Stimulated activated CD8-positive, alpha-beta memory T cell treated with anti-CD3 and anti-CD28 coated beads, Interleukin-2, amount 100 ng/mL, for 1 hour (primary cell): ENCODE measurements at regions not wholly inside any gene's neighbourhood (a gene's known extent, or its start where the extent isn't known, plus 50 kb on each side); places are given as distances from the start of the nearest gene placed in this dataset.
"Not testable (repeated sequence)": the region's sequence is repeated elsewhere in the genome, so short reads cannot be mapped to it uniquely, and the experiment has no call there.

ENCODE experiments used
- DNase-seq, 2 donors: peaks; one replicate each; pipeline ENCODE4 v3.0.0-alpha.2; 2020; ENCODE audit warnings: low read depth in 2 of 2

DNA sequence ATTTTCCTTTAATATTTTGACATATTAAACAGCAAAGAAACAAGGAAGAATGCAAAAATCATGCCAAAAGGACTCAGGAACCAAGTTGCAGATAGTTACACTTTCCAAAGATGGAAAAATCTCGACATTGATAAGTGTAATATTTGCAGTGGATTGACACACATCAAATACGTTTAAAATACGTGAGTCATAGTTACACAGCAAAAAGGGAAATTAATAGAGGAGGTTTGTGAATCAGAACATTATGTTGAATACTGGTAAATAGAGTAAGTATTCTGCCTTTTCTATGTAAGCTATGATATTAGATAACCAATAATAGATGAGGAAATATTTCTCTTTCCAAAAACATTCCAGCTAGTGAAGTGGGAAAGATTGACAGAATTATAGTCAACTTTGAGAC, 1761.3 kb upstream of the IGFBP7 start:
- DNase-seq = no peak

DNA sequence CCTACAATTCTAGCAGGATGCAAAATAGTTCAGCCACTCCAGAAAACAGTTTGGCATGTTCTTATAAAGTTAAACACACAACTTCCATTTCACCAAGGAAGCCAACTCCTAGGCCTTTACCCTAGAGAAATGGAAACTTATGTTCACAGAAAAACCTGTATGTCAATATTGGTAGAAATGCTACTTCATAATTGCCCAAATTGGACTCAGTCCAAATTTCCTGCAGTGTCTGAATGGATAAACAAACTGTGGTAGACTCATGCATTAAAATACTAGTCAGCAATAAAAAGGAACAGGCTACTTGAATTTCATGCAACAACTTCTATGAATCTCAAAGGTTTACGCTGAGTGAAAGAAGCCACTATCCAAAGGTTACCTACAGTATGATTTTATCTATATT, 1738.8 kb upstream of the IGFBP7 start:
- DNase-seq = no peak

DNA sequence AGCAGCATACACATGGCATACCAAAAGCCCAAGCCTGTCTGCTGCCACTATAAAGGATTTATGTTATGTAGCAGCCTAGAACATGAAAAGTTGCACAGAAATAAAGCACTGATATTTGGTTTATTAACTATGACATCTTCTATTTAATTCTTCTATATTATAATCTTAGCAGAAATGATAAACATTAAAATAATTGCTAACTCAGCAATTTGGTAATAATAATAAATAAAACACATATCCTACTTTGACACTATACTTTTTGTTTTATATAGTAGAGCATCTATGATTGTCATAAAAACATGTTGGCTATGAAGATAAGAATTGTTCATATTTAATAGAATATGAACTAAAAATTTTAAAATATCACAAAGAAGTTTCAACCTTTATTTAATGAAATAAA, 1733.3 kb upstream of the IGFBP7 start:
- no peak for DNase-seq

DNA sequence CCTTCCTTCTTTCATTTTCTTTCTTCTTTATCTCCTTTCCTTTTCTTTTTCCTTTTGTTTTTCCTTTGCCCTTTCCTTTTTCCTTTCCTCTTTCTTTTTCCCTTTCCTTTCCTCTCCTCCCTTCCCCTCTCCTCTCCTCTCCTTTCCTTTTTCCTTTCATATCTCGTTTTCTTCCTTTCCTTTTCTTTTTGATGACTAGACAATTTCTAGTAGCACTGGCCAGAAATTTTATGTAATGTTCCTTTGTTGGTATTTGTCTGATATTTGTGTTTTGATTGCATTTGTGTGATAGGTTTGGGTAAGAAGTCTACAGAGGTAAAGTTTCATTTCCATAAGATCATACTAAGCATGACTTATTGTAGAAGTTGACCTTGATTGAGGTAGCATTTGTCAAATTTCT, 1722.9 kb upstream of the IGFBP7 start:
- no peak for DNase-seq

DNA sequence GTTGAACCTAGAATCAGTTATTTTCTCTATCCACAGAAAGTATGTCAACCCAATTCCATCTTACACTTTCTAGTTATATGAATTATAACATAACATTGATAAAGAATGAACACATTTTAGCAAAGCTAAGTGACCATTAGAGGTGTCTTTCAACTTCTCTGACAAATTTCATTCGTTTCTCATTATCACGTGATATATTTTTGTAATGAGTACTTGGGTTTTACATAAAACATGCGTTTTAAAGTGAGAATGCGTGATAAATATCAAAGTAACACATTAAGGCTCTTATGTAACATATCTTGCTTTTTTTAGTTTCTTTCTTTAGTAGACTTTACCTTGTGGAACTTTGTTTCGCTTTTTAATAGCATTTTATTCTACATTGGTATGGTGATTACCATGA, 1715.1 kb upstream of the IGFBP7 start:
- DNase-seq = no peak

DNA sequence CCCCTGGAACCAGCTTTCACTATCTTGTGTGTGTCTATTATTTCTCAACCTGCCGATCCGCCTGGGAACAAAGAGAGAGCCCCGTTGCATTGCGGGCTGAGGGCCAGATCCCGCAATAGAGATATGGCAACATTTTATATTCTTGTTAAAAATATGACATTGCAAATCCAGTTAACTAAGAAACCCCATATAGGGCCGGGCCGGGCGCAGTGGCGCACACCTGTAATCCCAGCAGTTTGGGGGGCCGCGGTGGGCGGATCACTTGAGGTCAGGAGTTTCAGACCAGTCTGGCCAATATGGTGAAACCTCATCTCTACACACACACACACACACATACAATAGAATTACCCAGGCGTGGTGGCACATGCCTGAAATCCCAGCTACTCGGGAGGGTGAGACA, 1708.4 kb upstream of the IGFBP7 start:
- DNase-seq = not testable (repeated sequence)

DNA sequence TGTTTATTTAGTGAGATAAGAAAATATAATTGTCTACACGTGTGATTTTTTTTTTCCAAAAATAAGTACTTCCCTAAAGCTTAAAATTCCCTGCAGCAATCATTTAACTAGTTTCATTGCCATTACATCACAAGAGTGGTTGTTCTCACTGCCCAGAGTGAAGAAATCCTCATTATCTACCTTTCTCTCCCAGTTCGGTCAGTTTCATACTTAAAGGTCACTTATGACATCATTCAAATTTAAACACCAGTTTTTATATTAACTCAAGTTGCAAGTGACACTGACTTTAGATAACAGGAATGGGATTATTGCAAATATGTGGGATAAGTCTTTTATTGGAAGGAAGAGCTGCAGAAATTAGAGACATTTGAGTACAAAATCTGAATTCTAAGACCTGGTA, 1699.8 kb upstream of the IGFBP7 start:
- no peak for DNase-seq

DNA sequence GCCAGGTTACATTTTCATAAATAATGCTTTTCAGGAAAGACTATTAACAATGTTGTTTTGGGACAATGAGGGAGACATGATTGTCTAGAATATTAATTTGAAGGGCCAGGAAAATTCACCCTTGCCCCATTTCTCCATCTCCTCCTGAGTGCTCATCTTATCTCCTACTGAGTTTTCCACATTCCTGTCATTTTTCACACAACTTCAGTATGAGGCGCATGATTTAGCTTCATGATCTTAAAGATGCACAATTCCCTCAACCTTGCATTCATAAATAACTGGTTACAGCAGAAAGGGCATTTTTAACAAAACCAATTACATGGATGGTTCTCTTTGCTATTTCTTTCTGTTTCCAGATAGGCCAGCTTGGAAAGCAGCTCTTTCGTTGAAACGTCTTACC, 1699.2 kb upstream of the IGFBP7 start:
- DNase-seq = no peak

DNA sequence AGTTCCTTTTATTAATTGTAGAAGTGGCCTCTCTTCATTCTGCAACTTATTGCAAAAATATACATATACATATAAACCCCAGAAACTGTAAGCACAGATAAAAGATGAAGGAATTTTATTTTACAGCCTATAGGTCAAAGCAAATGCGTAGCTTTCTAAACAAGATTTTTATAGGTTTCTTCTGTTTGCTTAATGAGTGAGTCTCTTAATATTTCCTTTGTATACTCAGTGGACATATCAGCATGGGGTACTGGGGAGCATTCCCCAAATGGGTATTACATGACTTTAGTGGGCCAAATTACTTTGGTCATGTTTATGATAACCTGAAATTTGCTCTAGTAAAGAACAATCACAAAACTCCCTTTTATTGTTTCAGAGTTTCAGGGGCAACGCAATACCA, 1698.6 kb upstream of the IGFBP7 start:
- no peak for DNase-seq

DNA sequence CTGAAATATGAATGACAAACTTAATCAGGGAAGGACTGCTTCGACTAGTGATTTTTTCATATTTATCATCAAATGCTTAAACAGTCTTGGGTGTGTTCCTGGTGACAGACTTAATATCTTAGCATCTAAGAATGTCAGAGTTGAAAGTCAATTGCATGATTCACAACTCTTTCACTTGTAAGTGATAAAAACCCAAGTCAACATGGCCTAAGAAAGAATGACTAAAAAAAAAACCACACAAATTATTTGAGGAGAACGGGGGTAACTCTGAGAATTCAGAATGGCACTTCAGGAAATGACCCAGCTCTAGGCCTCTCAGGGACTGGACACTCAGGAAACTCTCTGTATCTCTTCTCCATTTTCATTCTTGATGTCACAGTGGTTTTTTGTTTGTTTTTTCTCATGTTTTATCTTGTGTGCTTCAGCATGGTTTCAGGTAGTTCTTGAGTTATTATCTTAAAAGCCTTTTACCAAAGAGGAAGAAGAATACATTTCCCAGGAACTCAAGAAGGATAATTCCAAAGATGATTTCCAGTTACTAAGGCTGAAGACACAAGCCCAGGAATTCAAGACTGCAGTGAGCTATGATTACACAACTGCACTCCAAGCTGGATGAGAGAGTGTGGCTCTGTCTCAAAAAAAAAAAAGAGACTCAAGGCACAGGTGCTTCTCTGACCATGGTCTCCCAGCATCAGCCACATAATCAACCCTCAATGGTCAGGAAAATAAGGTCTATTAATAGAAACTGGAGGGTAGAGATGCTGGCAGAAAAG, 1697.8 kb upstream of the IGFBP7 start:
- no peak for DNase-seq

DNA sequence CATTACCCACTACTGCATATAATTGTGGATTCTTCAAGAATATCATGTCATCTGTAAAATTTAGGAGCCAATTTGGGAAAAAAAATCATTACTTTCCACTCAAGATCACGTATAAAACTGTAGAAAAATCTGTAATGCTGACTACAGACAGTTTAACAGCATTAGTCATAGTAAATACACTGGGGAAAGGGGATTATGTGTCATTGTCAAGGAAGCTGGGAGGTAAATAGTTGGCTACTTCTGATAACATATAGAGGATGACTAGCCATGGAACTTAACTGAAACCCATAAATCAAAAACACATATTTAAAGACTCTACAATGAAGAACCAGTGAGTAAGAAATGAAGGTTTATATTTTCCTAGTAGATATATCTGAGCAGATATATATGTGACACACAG, 1666.4 kb upstream of the IGFBP7 start:
- no peak for DNase-seq

DNA sequence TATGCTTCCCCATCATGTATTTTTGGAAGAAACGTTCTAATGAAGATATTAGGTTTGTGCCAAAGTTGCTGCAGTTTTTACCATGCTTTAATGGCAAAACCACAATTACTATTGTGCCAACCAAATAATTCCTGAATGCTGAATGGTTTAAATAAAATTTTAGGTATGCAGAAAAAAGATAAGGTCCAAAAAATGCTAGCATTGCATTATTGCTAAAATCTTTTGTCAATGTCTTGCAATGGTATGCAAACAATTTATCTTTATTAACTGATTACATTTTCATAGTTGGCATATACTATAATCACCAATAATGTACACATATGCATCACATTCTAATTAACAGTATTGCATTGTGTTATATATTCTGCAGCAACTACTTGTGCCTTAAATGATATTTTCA, 1657.4 kb upstream of the IGFBP7 start:
- DNase-seq = no peak

DNA sequence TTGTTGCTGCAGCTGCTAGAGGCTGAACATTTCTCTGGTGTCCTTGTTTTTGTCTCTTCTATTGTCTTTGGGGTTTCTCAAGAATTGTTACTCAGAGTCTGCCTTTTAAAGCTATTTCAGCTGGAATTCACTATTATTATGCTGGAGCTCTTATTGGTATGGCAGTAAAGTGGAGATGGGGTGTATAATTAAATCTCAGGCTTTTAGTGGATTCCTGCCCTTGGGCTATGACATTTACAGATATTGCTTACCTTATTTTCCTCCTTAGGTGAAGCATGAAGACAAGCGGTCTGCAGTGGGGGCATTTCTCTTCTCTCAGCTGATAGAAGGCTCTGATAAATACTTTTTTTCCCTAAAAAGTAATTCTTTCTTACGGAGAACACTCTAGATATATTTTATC, 1656.6 kb upstream of the IGFBP7 start:
- no peak for DNase-seq

DNA sequence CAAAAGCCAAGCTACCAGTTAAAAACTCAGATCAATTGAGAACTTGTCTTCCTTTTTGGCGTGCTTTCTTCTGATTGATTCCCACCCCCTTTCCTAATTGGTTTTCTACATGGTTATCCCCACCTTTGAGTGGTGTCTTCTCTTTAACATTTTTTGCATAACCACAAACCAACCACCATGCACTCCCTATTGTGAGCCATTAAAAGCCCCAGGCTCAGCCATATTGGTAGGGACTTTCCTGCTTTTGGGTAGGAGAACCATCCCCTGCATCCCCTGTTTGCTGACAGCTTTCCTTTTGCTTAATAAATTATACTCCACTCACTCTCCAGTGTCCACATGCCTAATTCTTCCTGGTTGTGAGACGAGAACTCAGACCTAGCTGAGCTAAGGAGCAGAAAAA, 1651.4 kb upstream of the IGFBP7 start:
- DNase-seq = no peak

DNA sequence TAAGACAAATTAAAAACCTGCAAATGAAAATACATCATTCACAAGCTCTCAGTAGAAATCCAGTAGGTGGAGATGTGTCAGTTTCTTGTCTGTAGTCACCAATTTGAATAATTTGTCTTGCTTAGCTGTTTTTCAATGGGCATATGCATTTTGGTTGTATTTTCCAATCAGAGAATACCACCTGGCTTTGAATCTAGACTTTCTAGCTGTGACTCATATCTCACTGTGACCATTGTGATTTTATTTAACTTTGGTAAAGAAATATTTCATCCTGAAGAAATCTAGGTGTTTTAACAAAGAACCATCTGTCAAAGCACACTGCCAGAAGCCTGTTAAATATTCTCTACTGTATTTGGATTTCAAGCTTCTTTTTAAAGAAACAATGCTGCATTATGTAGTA, 1650.6 kb upstream of the IGFBP7 start:
- no peak for DNase-seq

DNA sequence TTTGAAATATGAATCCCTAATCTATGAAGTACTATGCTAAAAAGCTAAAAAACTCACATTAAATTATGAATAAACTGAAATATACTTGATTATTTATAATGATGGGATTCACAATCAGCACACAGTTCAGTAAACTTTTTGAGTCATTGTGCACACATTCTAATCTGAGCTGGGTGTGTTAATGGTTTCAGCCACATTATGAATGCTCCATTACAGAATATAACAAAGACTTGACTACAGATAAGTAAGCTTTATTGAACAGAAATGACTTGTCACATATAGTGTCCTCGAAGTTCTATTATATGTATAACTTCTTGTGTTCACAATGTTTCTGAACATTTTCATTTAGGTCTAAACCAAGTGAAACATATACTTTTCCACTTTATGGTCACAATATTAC, 1649.9 kb upstream of the IGFBP7 start:
- DNase-seq = no peak

DNA sequence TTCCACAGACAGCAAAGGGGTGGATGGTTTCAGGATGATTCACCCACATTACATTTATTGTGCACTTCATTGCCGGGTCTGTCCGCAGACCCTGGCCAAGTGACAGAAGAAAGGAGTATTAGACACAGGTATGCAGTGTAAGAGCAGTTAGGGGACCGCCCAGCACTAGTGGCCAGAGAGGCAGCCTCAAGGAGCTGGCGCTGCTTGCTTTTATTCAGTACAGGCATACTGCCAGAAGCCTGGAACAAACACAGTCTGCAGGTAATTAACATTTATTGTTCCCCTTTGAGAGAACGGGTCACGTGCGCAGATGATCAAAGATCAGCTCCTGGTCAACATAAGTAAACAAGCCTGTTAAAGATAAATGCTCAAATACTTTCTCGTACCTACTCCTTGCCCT, 1639.0 kb upstream of the IGFBP7 start:
- no peak for DNase-seq

DNA sequence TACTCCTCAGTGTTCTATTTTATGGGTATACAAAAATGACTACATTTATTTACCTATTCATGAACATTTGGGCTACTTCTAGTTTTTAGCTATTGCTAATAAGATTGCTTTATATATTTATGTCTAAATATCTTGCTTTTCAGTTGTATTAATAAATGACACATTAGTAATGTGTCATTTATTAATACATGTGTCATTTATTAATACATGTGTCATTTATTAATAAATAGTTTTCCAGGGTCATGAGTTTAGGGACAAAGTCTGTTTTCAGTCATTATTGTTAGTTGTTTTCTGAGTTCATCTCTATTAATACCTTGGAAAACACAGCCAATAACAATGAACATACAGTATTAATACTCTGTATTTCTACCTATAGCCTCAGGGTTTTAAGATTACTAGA, 1630.7 kb upstream of the IGFBP7 start:
- DNase-seq = no peak

DNA sequence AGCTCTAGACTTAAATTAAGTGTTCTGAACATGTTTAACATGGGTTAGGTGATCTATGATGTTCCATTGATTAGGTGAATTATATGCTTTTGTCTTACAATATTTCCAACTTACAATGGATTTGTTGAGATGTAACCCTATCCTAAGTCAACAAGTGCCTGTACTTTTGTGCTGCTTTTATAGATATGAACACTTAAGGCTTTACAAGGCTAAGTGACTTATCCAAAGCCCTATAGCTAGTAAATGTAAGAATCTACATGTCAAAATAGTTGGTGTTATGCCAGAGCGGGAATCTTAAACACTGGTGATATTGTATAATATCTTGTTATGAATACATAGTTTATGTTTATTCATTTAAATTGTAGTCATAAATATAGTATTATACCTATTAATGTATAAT, 1629.1 kb upstream of the IGFBP7 start:
- DNase-seq = no peak

DNA sequence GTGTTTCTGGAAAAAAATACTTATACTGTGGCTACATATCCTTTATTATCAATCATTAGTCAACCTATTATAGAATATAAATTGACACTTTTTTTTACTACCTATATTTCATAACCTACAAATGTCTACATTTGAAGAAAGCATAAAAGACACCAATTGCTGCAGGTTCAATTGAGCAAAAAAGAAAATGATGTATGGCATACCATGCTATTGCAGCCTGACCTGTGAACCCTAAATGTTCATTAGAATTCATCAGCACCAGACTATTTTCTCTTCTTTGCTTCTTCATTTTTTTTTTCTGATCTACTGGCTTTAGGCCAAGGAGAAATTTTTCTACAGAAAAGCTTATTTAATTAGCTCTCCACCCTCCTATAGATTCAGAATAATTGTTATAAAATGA, 1628.2 kb upstream of the IGFBP7 start:
- no peak for DNase-seq

DNA sequence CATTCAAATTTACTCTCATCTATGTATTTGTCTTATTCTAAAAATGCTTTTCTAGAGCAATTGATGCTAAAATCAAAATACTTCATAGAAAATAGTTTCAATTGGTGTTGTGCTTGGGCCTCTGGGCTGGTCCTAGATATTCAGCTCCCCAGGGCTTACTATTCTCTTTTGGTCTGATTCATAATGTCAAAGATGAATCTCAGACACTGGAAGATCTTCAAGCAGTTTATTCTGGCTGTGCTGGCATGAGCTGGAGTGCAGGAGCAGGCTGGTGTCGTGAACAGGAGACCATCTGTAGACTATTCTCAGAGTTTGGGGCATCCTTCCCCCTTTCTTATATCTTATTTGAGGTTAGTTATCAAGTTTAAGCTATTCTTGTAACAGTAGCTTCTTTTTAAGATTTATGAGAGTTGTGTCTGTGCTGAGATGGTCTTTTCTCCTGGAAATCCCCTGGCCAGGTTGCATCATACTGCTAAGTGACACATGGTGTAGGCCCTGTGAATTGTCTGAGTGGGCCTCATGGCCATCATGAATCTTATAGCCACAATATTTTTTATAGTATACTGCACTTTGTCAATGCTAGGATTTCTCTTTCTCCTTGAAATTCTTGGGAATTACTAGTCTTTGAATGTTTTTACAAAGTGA, 1624.0 kb upstream of the IGFBP7 start:
- DNase-seq = no peak

DNA sequence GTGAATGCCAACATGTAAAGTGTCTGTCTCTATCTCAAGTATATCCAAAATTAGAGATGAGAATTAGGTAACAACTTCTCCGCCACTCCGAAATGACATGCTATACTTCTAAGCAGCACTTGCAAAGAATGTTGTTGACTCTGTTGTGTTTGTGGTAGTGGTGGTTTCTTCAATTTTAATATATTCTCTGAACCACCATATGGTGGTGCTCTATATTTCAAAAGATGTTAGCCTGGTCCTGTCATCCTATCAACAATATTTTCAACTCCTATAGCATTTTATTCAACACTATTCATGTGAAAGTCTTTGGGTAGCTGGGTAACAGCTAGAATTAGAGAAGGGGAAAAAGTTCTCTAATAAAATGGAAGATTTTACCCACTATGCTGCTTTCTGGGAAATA, 1622.8 kb upstream of the IGFBP7 start:
- no peak for DNase-seq

DNA sequence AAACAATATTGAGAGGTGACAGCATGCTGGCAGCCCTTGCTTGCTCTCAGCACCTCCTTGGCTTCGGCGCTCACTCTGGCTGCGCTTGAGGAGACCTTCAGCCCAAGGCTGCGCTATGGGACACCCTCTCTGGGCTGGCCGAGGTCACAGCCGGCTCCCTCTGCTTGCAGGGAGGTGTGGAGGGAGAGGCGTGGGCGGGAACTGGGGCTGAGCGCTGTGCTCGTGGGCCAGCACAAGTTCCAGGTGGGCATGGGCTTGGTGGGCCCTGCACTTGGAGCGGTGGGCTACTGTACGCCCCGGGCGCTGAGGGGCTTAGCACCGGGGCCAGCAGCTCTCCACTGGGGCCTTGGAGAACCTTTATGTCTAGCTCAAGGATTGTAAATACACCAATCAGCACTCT, 1613.8 kb upstream of the IGFBP7 start:
- DNase-seq = no peak

DNA sequence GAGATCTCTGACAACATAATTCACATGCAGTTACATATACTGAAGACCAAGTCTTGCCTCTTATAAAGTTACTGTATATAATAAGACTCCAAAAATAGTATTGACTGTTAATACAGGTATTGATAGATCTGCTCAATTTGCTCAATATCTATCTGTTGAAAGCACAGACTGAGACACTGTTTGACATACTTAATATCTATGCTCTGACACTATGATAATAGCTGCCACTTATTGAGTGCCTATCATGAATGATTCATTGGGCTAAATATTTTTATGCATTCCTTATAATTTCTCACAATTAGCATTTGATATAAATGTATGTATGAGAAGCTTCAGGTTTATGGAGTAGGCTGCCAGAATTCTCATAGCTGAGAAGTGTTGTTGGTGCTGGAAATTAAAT, 1600.9 kb upstream of the IGFBP7 start:
- no peak for DNase-seq
